ENCODE measurements at regions not wholly inside any gene's neighbourhood (a gene's known extent, or its start where the extent isn't known, plus 50 kb on each side); places are given as distances from the start of the nearest gene placed in this dataset.
A peak's percentile ranks its signal among the peaks of the same experiment; 100 is the strongest.
"Not testable (repeated sequence)": the region's sequence is repeated elsewhere in the genome, so short reads cannot be mapped to it uniquely, and the experiment has no call there.

DNA sequence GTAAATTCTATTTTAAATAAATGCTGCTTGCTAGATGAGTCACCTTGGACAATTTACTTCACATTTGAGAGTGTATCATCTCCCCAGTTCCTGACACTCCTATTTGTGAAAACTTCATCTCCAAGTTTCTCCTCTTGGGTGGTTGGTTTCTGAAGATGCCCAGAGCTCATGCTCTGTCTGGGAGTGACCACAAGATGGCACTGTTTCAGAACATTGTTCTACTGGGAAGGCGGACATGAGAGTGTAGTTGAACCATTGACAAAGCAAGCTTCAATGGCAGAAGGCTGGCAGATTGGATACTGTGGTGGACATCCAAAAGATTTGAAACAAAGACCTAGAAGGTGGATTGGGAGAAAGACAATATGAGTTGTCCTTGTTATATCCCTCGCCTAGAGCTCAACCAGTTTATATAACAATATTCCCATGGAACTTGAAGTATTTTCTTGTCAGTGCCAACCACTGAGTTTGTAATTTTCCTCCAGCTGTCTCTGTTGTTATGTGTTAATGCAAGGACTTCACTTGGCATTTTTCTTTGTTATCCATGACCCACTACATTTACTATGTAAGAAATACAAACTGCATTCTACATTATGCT lies 234.3 kb upstream of the ANKH start:
- no peaks in the 10 kb centered on the region for H3K9me3 ChIP-seq
- no peaks in the 10 kb centered on the region for H3K27me3 ChIP-seq
- H3K27ac ChIP-seq: no peak overlapping the region
- TF ChIP-seq POLR2AphosphoS5 (IDR thresholded peaks at IDR 0.05) (no peak), POLR2A (IDR thresholded peaks at IDR 0.05) (no peak)
- TF ChIP-seq, protein P1, sequence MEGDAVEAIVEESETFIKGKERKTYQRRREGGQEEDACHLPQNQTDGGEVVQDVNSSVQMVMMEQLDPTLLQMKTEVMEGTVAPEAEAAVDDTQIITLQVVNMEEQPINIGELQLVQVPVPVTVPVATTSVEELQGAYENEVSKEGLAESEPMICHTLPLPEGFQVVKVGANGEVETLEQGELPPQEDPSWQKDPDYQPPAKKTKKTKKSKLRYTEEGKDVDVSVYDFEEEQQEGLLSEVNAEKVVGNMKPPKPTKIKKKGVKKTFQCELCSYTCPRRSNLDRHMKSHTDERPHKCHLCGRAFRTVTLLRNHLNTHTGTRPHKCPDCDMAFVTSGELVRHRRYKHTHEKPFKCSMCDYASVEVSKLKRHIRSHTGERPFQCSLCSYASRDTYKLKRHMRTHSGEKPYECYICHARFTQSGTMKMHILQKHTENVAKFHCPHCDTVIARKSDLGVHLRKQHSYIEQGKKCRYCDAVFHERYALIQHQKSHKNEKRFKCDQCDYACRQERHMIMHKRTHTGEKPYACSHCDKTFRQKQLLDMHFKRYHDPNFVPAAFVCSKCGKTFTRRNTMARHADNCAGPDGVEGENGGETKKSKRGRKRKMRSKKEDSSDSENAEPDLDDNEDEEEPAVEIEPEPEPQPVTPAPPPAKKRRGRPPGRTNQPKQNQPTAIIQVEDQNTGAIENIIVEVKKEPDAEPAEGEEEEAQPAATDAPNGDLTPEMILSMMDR (IDR thresholded peaks at IDR 0.05): peak in 5 of 6 experiments; percentile 48 to 73 (median 65)
- no peaks in the 10 kb centered on the region for H3K36me3 ChIP-seq
- no peak overlapping the region for H3K4me3 ChIP-seq
- H3K4me1 ChIP-seq: no peaks in the 10 kb centered on the region
- ATAC-seq (ENCODE audit: low FRiP score in 2 of 2) (peak; percentile 65 to 81), DNase-seq (peak in 1 of 2 donors; percentile 25)
- WGBS, 2 donors: 51 to 57% methylated on average over 2 of the region's 2 CpGs

DNA sequence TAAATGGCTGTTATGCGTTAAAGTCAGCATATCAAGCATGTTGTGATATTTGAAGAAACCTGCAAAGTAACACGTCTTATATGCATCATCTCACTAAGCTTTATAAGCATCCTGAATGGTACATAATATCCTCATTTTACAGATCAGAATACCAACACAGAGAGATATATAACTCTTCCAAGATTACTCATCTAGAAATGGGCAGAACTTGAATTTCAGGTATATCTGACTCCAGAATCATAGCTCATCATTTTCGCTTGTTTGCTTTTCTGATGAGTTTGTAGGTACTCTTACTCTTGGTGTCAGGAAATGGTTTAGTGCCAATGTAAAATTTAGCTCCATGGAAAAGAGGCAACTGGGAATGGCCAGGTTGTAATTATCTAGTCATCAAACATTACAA lies 232.3 kb upstream of the ANKH start:
- DNase-seq (no peak), ATAC-seq (ENCODE audit: low FRiP score in 2 of 2) (no peak)
- Histone ChIP-seq H3K36me3 (no peaks in the 10 kb centered on the region), H3K4me3 (no peak overlapping the region), H3K27me3 (no peaks in the 10 kb centered on the region), H3K27ac (no peak overlapping the region), H3K4me1 (no peaks in the 10 kb centered on the region), H3K9me3 (no peaks in the 10 kb centered on the region)
- 88 to 94% methylated on average over 3 of the region's 3 CpGs for WGBS, 2 donors
- no peak for TF ChIP-seq EP300 (IDR thresholded peaks at IDR 0.05)
- TF ChIP-seq, protein P1 (IDR thresholded peaks at IDR 0.05): no peak
- no peak for TF ChIP-seq POLR2A (IDR thresholded peaks at IDR 0.05)
- no peak for TF ChIP-seq POLR2AphosphoS5 (IDR thresholded peaks at IDR 0.05)

DNA sequence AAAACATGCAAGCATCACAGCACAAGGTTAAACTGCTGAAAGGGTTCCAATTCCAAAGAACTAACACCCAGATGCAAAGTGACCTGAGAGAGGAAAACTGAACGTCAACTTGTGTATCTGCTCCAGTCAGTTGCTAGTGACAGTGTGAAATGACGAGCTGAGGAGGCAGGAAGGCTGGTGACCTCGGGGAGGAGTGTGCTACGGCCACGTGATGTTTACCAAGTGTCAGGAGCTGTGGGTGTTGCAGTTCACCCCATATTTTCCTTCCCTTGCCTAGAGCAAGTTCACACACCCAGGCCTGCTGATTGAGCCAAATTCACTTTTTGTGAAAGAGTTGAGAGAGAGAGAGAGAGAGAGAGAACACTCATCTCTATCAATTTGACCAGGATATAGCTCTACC lies 231.6 kb upstream of the ANKH start:
- H3K9me3 ChIP-seq: no peaks in the 10 kb centered on the region
- no peaks in the 10 kb centered on the region for H3K27me3 ChIP-seq
- DNase-seq: no peak
- no peaks in the 10 kb centered on the region for H3K4me1 ChIP-seq
- no peaks in the 10 kb centered on the region for H3K36me3 ChIP-seq
- H3K27ac ChIP-seq: no peak overlapping the region
- no peak for ATAC-seq (ENCODE audit: low FRiP score in 2 of 2)
- H3K4me3 ChIP-seq: no peak overlapping the region
- 30 to 34% methylated on average over 5 of the region's 5 CpGs for WGBS, 2 donors
- TF ChIP-seq POLR2A (IDR thresholded peaks at IDR 0.05): no peak
- TF ChIP-seq, protein P1 (IDR thresholded peaks at IDR 0.05): no peak

DNA sequence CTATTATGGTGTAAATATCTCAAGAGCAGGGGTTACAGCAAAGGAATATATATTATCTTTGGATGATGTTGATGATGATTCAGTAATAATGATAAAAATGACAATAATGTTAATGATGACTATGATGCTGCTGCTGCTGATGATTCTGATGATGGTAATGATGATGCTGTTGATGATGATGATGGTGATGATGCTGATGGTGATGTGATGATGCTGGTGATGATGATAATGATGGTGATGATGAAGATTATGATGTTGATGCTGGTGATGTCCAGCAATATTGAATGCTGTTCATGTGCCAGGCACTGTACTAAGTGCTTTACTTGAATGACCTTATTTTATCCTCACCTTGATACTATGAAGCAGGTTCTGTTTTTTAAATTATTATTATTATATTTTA lies 226.0 kb upstream of the ANKH start:
- no peaks in the 10 kb centered on the region for H3K27me3 ChIP-seq
- H3K9me3 ChIP-seq: no peaks in the 10 kb centered on the region
- DNase-seq (no peak), ATAC-seq (ENCODE audit: low FRiP score in 2 of 2) (no peak)
- H3K4me1 ChIP-seq: no peaks in the 10 kb centered on the region
- no peak for TF ChIP-seq EP300 (IDR thresholded peaks at IDR 0.05)
- TF ChIP-seq, protein P1 (IDR thresholded peaks at IDR 0.05): no peak
- no peak for TF ChIP-seq POLR2AphosphoS5 (IDR thresholded peaks at IDR 0.05)
- H3K27ac ChIP-seq: no peak overlapping the region
- no peak overlapping the region for H3K4me3 ChIP-seq
- H3K36me3 ChIP-seq: no peaks in the 10 kb centered on the region

DNA sequence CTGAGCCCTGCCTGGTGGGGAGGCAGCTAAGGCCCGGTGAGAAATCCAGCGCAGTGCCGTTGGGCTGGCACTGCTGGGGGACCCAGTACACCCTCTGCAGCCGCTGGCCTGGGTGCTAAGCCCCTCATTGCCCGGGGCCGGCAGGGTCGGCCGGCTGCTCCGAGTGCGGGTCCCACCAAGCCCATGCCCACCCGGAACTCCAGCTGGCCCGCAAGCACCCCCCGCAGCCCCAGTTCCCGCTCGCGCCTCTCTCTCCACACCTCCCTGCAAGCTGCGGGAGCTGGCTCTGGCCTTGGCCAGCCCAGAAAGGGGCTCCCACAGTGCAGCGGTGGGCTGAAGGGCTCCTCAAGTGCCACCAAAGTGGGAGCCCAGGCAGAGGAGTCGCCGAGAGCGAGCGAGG lies 225.1 kb upstream of the ANKH start:
- not testable (repeated sequence) for H3K9me3 ChIP-seq; ATAC-seq (ENCODE audit: low FRiP score in 2 of 2); H3K27me3 ChIP-seq; H3K4me1 ChIP-seq; H3K4me3 ChIP-seq; H3K36me3 ChIP-seq; H3K27ac ChIP-seq
- WGBS, 2 donors: 97 to 98% methylated on average over 5 to 21 of the region's 22 CpGs
- DNase-seq: peak in 1 of 2 donors; percentile 79

All from upper lobe of left lung (tissue), 6 donors.